SK-N-SH (cell line): ENCODE measurements at regions not wholly inside any gene's neighbourhood (a gene's known extent, or its start where the extent isn't known, plus 50 kb on each side); places are given as distances from the start of the nearest gene placed in this dataset.

Experiments
- CTCF ChIA-PET: fragments of 300-600, 350-600 bp; formaldehyde crosslinking; extraction: SDS; loops from one replicate; lab custom pipeline; 2021; lab: Yijun Ruan, JAX
- POLR2A ChIA-PET: fragments of 350-600 bp; sonication (Branson Sonifier 250); formaldehyde crosslinking; extraction: SDS; loops from one replicate; lab custom pipeline; 2020; ENCODE audit warnings: antibody characterized with exemption, inconsistent platforms; lab: Yijun Ruan, JAX
- DNase-seq: peaks from one replicate; pipeline ENCODE4 v3.0.0; 2012
- H2AFZ ChIP-seq: fragments of 200-600 bp; sonication (generic); 2 replicates; pipeline ENCODE4 v1.8.1; 2016; ENCODE audit warnings: antibody characterized with exemption, mild to moderate bottlenecking, low read depth
- H3F3A ChIP-seq: fragments of 200-600 bp; sonication (generic); replicated peaks from 2 replicates; pipeline ENCODE3; 2016; ENCODE audit warnings: antibody characterized with exemption, mild to moderate bottlenecking; ENCODE audit not compliant: insufficient read depth
- H3K27ac ChIP-seq, 2 experiments: fragments of 200-500 bp in 1 of 2; fragments of 200-600 bp in 1 of 2; sonication (Bioruptor generic) in 1 of 2; sonication (generic), shearing (Covaris generic) in 1 of 2; 2 replicates each; pipeline versions ENCODE4 v1.5.1 to v1.6.1; 2014 to 2016; ENCODE audit warnings: low read depth in 2 of 2, inconsistent platforms in 1 of 2, low read length in 1 of 2, mild to moderate bottlenecking in 1 of 2, mixed read lengths in 1 of 2
- H3K27me3 ChIP-seq: fragments of 200-600 bp; sonication (generic), shearing (Covaris generic); 2 replicates; pipeline ENCODE4 v1.6.1; 2016; ENCODE audit warnings: mixed run types; ENCODE audit not compliant: insufficient read depth
- H3K36me3 ChIP-seq, 2 experiments: fragments of 200-500 bp in 1 of 2; fragments of 200-600 bp in 1 of 2; sonication (Bioruptor generic) in 1 of 2; sonication (generic) in 1 of 2; replicated peaks in 1 of 2; 2 replicates each; pipeline versions ENCODE3 to v1.5.1; 2014 to 2016; ENCODE audit warnings: low read length in 1 of 2, mild to moderate bottlenecking in 1 of 2; ENCODE audit not compliant: insufficient read depth in 2 of 2, control insufficient read depth in 1 of 2
- H3K4me1 ChIP-seq, 2 experiments: fragments of 200-500 bp in 1 of 2; fragments of 200-600 bp in 1 of 2; sonication (Bioruptor generic) in 1 of 2; sonication (generic), shearing (Covaris generic) in 1 of 2; 2 replicates each; pipeline versions ENCODE4 v1.5.1 to v1.6.1; 2014 to 2016; ENCODE audit warnings: low read depth in 1 of 2, low read length in 1 of 2, mixed run types in 1 of 2; ENCODE audit not compliant: insufficient read depth in 2 of 2, control insufficient read depth in 1 of 2
- H3K4me2 ChIP-seq: fragments of 200-600 bp; sonication (generic), shearing (Covaris generic); 2 replicates; pipeline ENCODE4 v1.6.1; 2017; ENCODE audit warnings: mixed run types
- H3K4me3 ChIP-seq, 2 experiments: fragments of 200-500 bp in 1 of 2; fragments of 200-600 bp in 1 of 2; sonication (Bioruptor generic) in 1 of 2; sonication (generic), shearing (Covaris generic) in 1 of 2; 2 replicates each; pipeline versions ENCODE4 v1.5.1 to v1.8.1; 2014 to 2016; ENCODE audit warnings: low read depth in 2 of 2, inconsistent platforms in 1 of 2, low read length in 1 of 2, mild to moderate bottlenecking in 1 of 2, mixed read lengths in 1 of 2, moderate library complexity in 1 of 2
- H3K79me2 ChIP-seq: fragments of 200-600 bp; sonication (generic); 2 replicates; pipeline ENCODE4 v1.8.1; 2017; ENCODE audit warnings: mild to moderate bottlenecking; ENCODE audit not compliant: insufficient read depth
- H3K9ac ChIP-seq: fragments of 200-600 bp; sonication (generic); 2 replicates; pipeline ENCODE4 v1.6.1; 2017; ENCODE audit warnings: mixed run types
- H3K9me2 ChIP-seq: fragments of 200-600 bp; sonication (generic); 2 replicates; pipeline ENCODE4 v1.6.1; 2017; ENCODE audit warnings: mixed run types
- H3K9me3 ChIP-seq: fragments of 200-600 bp; sonication (generic); 2 replicates; pipeline ENCODE4 v1.6.1; 2017; ENCODE audit warnings: mixed run types, mild to moderate bottlenecking, moderate library complexity
- H4K20me1 ChIP-seq: fragments of 200-600 bp; sonication (generic); 2 replicates; pipeline ENCODE4 v1.6.1; 2017; ENCODE audit warnings: mild to moderate bottlenecking, mixed run types; ENCODE audit not compliant: insufficient read depth
- EZH2phosphoT487 ChIP-seq: fragments of 200-600 bp; sonication (generic); IDR thresholded peaks from 2 replicates; pipeline ENCODE4 v1.6.1; 2017; ENCODE audit warnings: low read depth, mixed run types, mild to moderate bottlenecking, antibody characterized with exemption, moderate library complexity, borderline replicate concordance
- FOXJ3 ChIP-seq: sonication (generic); formaldehyde crosslinking; IDR thresholded peaks from 2 replicates; pipeline ENCODE4 v1.5.1; 2020; ENCODE audit warnings: mild to moderate bottlenecking, missing genetic modification reagents
- FOXM1 ChIP-seq: IDR thresholded peaks from 2 replicates; pipeline ENCODE4 v1.4.0; 2012; ENCODE audit warnings: low read depth, mild to moderate bottlenecking
- GABPA ChIP-seq: IDR thresholded peaks from 2 replicates; pipeline ENCODE4 v1.4.0; 2012; ENCODE audit warnings: low read depth, mild to moderate bottlenecking
- MEF2A ChIP-seq: IDR thresholded peaks from 2 replicates; pipeline ENCODE4 v1.4.0; 2012; ENCODE audit warnings: low read depth, borderline replicate concordance
- NFIC ChIP-seq: IDR thresholded peaks from 2 replicates; pipeline ENCODE4 v1.4.0; 2012; ENCODE audit warnings: borderline replicate concordance
- NRF1 ChIP-seq: IDR thresholded peaks from 2 replicates; pipeline ENCODE4 v1.6.1; 2012; ENCODE audit warnings: low read depth, mild to moderate bottlenecking, low read length
- RCOR1 ChIP-seq: fragments of 150-350 bp; IDR thresholded peaks from 2 replicates; pipeline ENCODE4 v1.6.1; 2017; ENCODE audit warnings: antibody characterized with exemption, low read length
- REST ChIP-seq: IDR thresholded peaks from 2 replicates; pipeline ENCODE4 v1.6.1; 2012; ENCODE audit warnings: mild to moderate bottlenecking, low read depth, low read length, moderate library complexity
- RFX5 ChIP-seq: IDR thresholded peaks from 2 replicates; pipeline ENCODE4 v1.6.1; 2012; ENCODE audit warnings: mild to moderate bottlenecking, improper control_type of control experiment, low read length
- SMC3 ChIP-seq: IDR thresholded peaks from 2 replicates; pipeline ENCODE4 v1.6.1; 2012; ENCODE audit warnings: low read depth, low read length, improper control_type of control experiment
- TEAD4 ChIP-seq: IDR thresholded peaks from 2 replicates; pipeline ENCODE4 v1.4.0; 2012; ENCODE audit warnings: mild to moderate bottlenecking, borderline replicate concordance; ENCODE audit not compliant: insufficient read depth
- WGBS: methylation state at CpG from one replicate; pipeline ENCODE4 v1.1.6; 2017; ENCODE audit warnings: low lambda C conversion rate; 5-methylcytosine and 5-hydroxymethylcytosine counted together
- TF ChIP-seq, protein P1 (sequence below): IDR thresholded peaks from 2 replicates; pipeline ENCODE4 v1.4.0; 2012; ENCODE audit warnings: low read depth, borderline replicate concordance

GRCh38 chr21:31473685-31474345 lies 129.8 kb upstream of the TIAM1 start:
- Histone ChIP-seq H2AFZ (no peak overlapping the region), H3K9me3 (no peaks in the 10 kb centered on the region), H3K9ac (no peak overlapping the region), H3K27me3 (no peaks in the 10 kb centered on the region), H3K27ac (no peak overlapping the region), H3K4me2 (no peak overlapping the region), H3K9me2 (no peaks in the 10 kb centered on the region), H3K79me2 (no peaks in the 10 kb centered on the region), H3K36me3 (no peaks in the 10 kb centered on the region), H3K4me3 (no peak overlapping the region), H3F3A (no peaks in the 10 kb centered on the region), H3K4me1 (no peaks in the 10 kb centered on the region), H4K20me1 (no peaks in the 10 kb centered on the region)
- CTCF ChIA-PET: no interaction called here
- 68% methylated on average over 8 of the region's 8 CpGs for WGBS
- POLR2A ChIA-PET: no interaction called here
- DNase-seq: no peak
- TF ChIP-seq TEAD4 (no peak), RCOR1 (no peak), NRF1 (no peak), NFIC (no peak), FOXM1 (no peak), REST (no peak), EZH2phosphoT487 (no peak), RFX5 (no peak)
- TF ChIP-seq, protein P1, sequence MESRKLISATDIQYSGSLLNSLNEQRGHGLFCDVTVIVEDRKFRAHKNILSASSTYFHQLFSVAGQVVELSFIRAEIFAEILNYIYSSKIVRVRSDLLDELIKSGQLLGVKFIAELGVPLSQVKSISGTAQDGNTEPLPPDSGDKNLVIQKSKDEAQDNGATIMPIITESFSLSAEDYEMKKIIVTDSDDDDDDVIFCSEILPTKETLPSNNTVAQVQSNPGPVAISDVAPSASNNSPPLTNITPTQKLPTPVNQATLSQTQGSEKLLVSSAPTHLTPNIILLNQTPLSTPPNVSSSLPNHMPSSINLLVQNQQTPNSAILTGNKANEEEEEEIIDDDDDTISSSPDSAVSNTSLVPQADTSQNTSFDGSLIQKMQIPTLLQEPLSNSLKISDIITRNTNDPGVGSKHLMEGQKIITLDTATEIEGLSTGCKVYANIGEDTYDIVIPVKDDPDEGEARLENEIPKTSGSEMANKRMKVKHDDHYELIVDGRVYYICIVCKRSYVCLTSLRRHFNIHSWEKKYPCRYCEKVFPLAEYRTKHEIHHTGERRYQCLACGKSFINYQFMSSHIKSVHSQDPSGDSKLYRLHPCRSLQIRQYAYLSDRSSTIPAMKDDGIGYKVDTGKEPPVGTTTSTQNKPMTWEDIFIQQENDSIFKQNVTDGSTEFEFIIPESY: no peak

DNA sequence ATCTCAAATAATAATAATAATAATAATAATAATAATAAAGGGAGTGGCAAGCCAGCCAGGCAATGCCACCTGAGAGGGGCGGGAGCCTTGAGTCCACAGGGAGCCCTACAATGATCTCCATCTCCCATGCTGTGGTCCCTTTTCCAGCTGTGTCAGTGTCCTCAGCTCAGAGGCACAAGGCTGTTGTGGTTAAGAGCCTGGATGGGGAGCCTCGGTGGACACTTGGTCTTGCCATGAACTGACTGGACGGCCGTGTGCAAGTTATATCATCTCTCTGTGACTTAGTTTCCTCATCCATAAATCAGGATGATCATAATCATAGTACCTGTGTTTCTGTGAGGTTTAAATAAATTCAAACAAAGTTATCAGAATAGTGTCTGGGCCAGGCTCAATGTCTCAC lies 127.8 kb upstream of the TIAM1 start:
- no peaks in the 10 kb centered on the region for H3K9me3 ChIP-seq
- POLR2A ChIA-PET: no interaction called here

More for the DNA sequence above, 127.8 kb upstream of the TIAM1 start:
- H4K20me1 ChIP-seq: no peaks in the 10 kb centered on the region
- no peak overlapping the region for H3K9ac ChIP-seq
- no peaks in the 10 kb centered on the region for H3K36me3 ChIP-seq
- no peak overlapping the region for H2AFZ ChIP-seq
- no peaks in the 10 kb centered on the region for H3F3A ChIP-seq
- WGBS: 50% methylated on average over 4 of the region's 4 CpGs
- CTCF ChIA-PET: interaction anchor here (0.8 kb wide), 1 partner anchor 13 kb away, joined by 3 read pairs; no protein-coding TSS in a partner anchor
- H3K27ac ChIP-seq: no peak overlapping the region
- H3K9me2 ChIP-seq: no peaks in the 10 kb centered on the region
- H3K79me2 ChIP-seq: no peaks in the 10 kb centered on the region
- TF ChIP-seq RFX5 (no peak), GABPA (no peak), FOXJ3 (no peak), MEF2A (no peak), SMC3 (no peak)
- TF ChIP-seq, all 33 proteins: peak for 0
- Histone ChIP-seq H3K4me1 (no peaks in the 10 kb centered on the region), H3K4me3 (no peak overlapping the region), H3K27me3 (no peaks in the 10 kb centered on the region), H3K4me2 (no peak overlapping the region)
- no peak for DNase-seq
